ENCODE measurements at regions not wholly inside any gene's neighbourhood (a gene's known extent, or its start where the extent isn't known, plus 50 kb on each side); places are given as distances from the start of the nearest gene placed in this dataset.

- TF ChIP-seq CTCF (IDR thresholded peaks at IDR 0.05; ENCODE audit: poor library complexity, severe bottlenecking) (no peak), POLR2AphosphoS5 (IDR thresholded peaks at IDR 0.05) (no peak)
Observed at GRCh38 chr2:16287831-16288230, 347.5 kb downstream of the MYCN start.
